H1 (cell line): ENCODE measurements at regions not wholly inside any gene's neighbourhood (a gene's known extent, or its start where the extent isn't known, plus 50 kb on each side); places are given as distances from the start of the nearest gene placed in this dataset.

Experiments used
- CTCF ChIA-PET: fragments of 300-600 bp; sonication (Branson Sonifier 250); formaldehyde crosslinking; loops from one replicate; lab custom pipeline; 2021; ENCODE audit not compliant: partially characterized antibody; lab: Charles Lee
- POLR2A ChIA-PET: fragments of 300-600 bp; sonication (Branson Sonifier 250); formaldehyde crosslinking; loops from one replicate; lab custom pipeline; 2021; ENCODE audit warnings: inconsistent platforms; ENCODE audit not compliant: partially characterized antibody; lab: Charles Lee
- DNase-seq, 2 experiments: peaks; one replicate each; pipeline versions ENCODE4 v3.0.0 to v3.0.0-alpha.2; 2010 to 2022; ENCODE audit warnings: low spot score in 2 of 2, low read depth in 1 of 2, mixed read lengths in 1 of 2
- FAIRE-seq: peaks from 2 replicates; lab custom pipeline; 2011; peaks lifted over from hg19 to GRCh38; lab: Jason Lieb, UNC
- H2AFZ ChIP-seq: 2 replicates; pipeline ENCODE4 v1.8.1; 2012; ENCODE audit warnings: low read length, inconsistent platforms
- H2AK5ac ChIP-seq: 2 replicates; pipeline ENCODE4 v1.6.1; 2013; ENCODE audit warnings: low read depth, low read length
- H2BK120ac ChIP-seq: replicated peaks from 2 replicates; pipeline ENCODE3; 2013; ENCODE audit warnings: low read depth, low read length, inconsistent platforms
- H2BK12ac ChIP-seq: 2 replicates; pipeline ENCODE4 v1.6.1; 2013; ENCODE audit warnings: low read depth, low read length
- H2BK15ac ChIP-seq: 2 replicates; pipeline ENCODE4 v1.6.1; 2013; ENCODE audit warnings: low read length
- H2BK20ac ChIP-seq: 2 replicates; pipeline ENCODE4 v1.6.1; 2013; ENCODE audit warnings: low read length
- H2BK5ac ChIP-seq: 2 replicates; pipeline ENCODE4 v1.6.1; 2013; ENCODE audit warnings: low read depth, low read length
- H3K14ac ChIP-seq: 2 replicates; pipeline ENCODE4 v1.6.1; 2013; ENCODE audit warnings: inconsistent platforms; ENCODE audit not compliant: insufficient read length
- H3K18ac ChIP-seq: 2 replicates; pipeline ENCODE4 v1.6.1; 2013; ENCODE audit warnings: low read length; ENCODE audit errors: extremely low read depth
- H3K23ac ChIP-seq: 2 replicates; pipeline ENCODE4 v1.6.1; 2013; ENCODE audit warnings: inconsistent platforms; ENCODE audit not compliant: insufficient read length
- H3K23me2 ChIP-seq: 2 replicates; pipeline ENCODE4 v1.6.1; 2013; ENCODE audit warnings: low read depth, low read length
- H3K27ac ChIP-seq: 2 replicates; pipeline ENCODE4 v1.6.1; 2011; ENCODE audit warnings: low read depth, low read length, inconsistent platforms
- H3K27me3 ChIP-seq, 4 experiments: replicated peaks in 1 of 4; 1 replicate in 1 of 4; 2 replicates in 3 of 4; pipeline versions ENCODE4 v1.6.1 to v1.8.1; 2011 to 2013; ENCODE audit warnings: low read length in 3 of 4, mild to moderate bottlenecking in 3 of 4, inconsistent platforms in 2 of 4, mixed read lengths in 2 of 4, moderate library complexity in 1 of 4; ENCODE audit not compliant: control insufficient read depth in 3 of 4, insufficient read depth in 3 of 4; ENCODE audit errors: extremely low read depth in 1 of 4
- H3K36me3 ChIP-seq, 4 experiments: 2 replicates each; pipeline versions ENCODE4 v1.6.1 to v1.8.1; 2011 to 2013; ENCODE audit warnings: mild to moderate bottlenecking in 4 of 4, low read length in 3 of 4, moderate library complexity in 2 of 4, control low read depth in 1 of 4, inconsistent platforms in 1 of 4; ENCODE audit not compliant: insufficient read depth in 4 of 4, control insufficient read depth in 2 of 4
- H3K4ac ChIP-seq: replicated peaks from 2 replicates; pipeline ENCODE3; 2013; ENCODE audit warnings: low read length, low read depth, mixed read lengths, inconsistent platforms; ENCODE audit not compliant: insufficient read length
- H3K4me1 ChIP-seq, 4 experiments: replicated peaks in 1 of 4; 1 replicate in 1 of 4; 2 replicates in 3 of 4; pipeline versions ENCODE4 v1.6.1 to v1.8.1; 2011 to 2013; ENCODE audit warnings: low read length in 3 of 4, inconsistent platforms in 2 of 4, mixed read lengths in 1 of 4; ENCODE audit not compliant: insufficient read depth in 4 of 4, control insufficient read depth in 3 of 4
- H3K4me2 ChIP-seq, 2 experiments: 2 replicates each; pipeline versions ENCODE4 v1.6.1 to v1.8.1; 2011 to 2013; ENCODE audit warnings: low read depth in 2 of 2, low read length in 2 of 2, control low read depth in 1 of 2, inconsistent platforms in 1 of 2, mild to moderate bottlenecking in 1 of 2; ENCODE audit not compliant: insufficient read depth in 1 of 2
- H3K4me3 ChIP-seq, 4 experiments: fragments of 200-600, 300-600 bp in 1 of 4; sonication (generic), shearing (Covaris generic), sonication (Bioruptor Twin) in 1 of 4; 2 replicates each; pipeline versions ENCODE4 v1.5.1 to v1.8.1; 2011 to 2016; ENCODE audit warnings: low read length in 4 of 4, low read depth in 3 of 4, control low read depth in 2 of 4, inconsistent platforms in 2 of 4, mild to moderate bottlenecking in 2 of 4, mixed read lengths in 1 of 4, moderate library complexity in 1 of 4; ENCODE audit not compliant: insufficient read depth in 2 of 4; ENCODE audit errors: extremely low read depth in 1 of 4
- H3K56ac ChIP-seq: replicated peaks from 2 replicates; pipeline ENCODE3; 2013; ENCODE audit warnings: low read depth, mild to moderate bottlenecking, mixed read lengths, low read length, inconsistent platforms; ENCODE audit not compliant: insufficient read length
- H3K79me1 ChIP-seq: 2 replicates; pipeline ENCODE4 v1.6.1; 2013; ENCODE audit warnings: low read depth, low read length, control low read depth
- H3K79me2 ChIP-seq, 2 experiments: 2 replicates each; pipeline versions ENCODE4 v1.6.1 to v1.8.1; 2012 to 2013; ENCODE audit warnings: low read length in 2 of 2, mild to moderate bottlenecking in 2 of 2, inconsistent platforms in 1 of 2; ENCODE audit not compliant: insufficient read depth in 2 of 2, control insufficient read depth in 1 of 2
- H3K9ac ChIP-seq, 4 experiments: replicated peaks in 1 of 4; 1 replicate in 1 of 4; 2 replicates in 3 of 4; pipeline versions ENCODE4 v1.6.1 to v1.8.1; 2011 to 2013; ENCODE audit warnings: low read depth in 3 of 4, low read length in 3 of 4, control low read depth in 2 of 4, mild to moderate bottlenecking in 2 of 4, moderate library complexity in 2 of 4, inconsistent platforms in 1 of 4; ENCODE audit errors: extremely low read depth in 1 of 4
- H3K9me3 ChIP-seq, 2 experiments: 2 replicates each; pipeline versions ENCODE4 v1.6.1 to v1.8.1; 2012 to 2013; ENCODE audit warnings: mild to moderate bottlenecking in 2 of 2, moderate library complexity in 2 of 2, control low read depth in 1 of 2, inconsistent platforms in 1 of 2, low read depth in 1 of 2, low read length in 1 of 2, mixed read lengths in 1 of 2; ENCODE audit not compliant: insufficient read depth in 2 of 2
- H4K20me1 ChIP-seq, 2 experiments: replicated peaks in 1 of 2; 2 replicates each; pipeline versions ENCODE3 to v1.8.1; 2011 to 2013; ENCODE audit warnings: inconsistent platforms in 2 of 2, low read length in 2 of 2, mild to moderate bottlenecking in 1 of 2; ENCODE audit not compliant: insufficient read depth in 2 of 2, control insufficient read depth in 1 of 2
- H4K5ac ChIP-seq: 2 replicates; pipeline ENCODE4 v1.6.1; 2013; ENCODE audit warnings: low read length, low read depth, mixed read lengths, inconsistent platforms; ENCODE audit not compliant: insufficient read length
- H4K8ac ChIP-seq: 2 replicates; pipeline ENCODE4 v1.8.0; 2013; ENCODE audit warnings: mild to moderate bottlenecking, moderate library complexity, low read length, inconsistent platforms; ENCODE audit not compliant: insufficient read depth; ENCODE audit errors: extremely low read depth
- H4K91ac ChIP-seq: replicated peaks from 2 replicates; pipeline ENCODE3; 2013; ENCODE audit warnings: low read length, mixed read lengths, inconsistent platforms; ENCODE audit not compliant: insufficient read length
- CHD1 ChIP-seq: IDR thresholded peaks from 2 replicates; pipeline ENCODE4 v1.6.1; 2012; ENCODE audit warnings: low read depth, low read length, improper control_type of control experiment
- EGR1 ChIP-seq: IDR thresholded peaks from 2 replicates; pipeline ENCODE4 v1.6.1; 2011; ENCODE audit warnings: low read depth, low read length, borderline replicate concordance
- EP300 ChIP-seq, 2 experiments: IDR thresholded peaks; 1 replicate in 1 of 2; 2 replicates in 1 of 2; pipeline ENCODE4 v1.6.1; 2011 to 2012; ENCODE audit warnings: low read depth in 2 of 2, low read length in 2 of 2, mild to moderate bottlenecking in 2 of 2, borderline replicate concordance in 1 of 2, inconsistent platforms in 1 of 2, moderate library complexity in 1 of 2
- SAP30 ChIP-seq: fragments of 300-600 bp; sonication (generic); IDR thresholded peaks from 2 replicates; pipeline ENCODE4 v1.7.1; 2012; ENCODE audit warnings: low read length, moderate library complexity, mild to moderate bottlenecking, inconsistent platforms; ENCODE audit not compliant: insufficient read depth, insufficient replicate concordance
- WGBS, 2 experiments: shearing (Covaris generic) in 1 of 2; methylation state at CpG; one replicate each; pipeline versions ENCODE4 v1.1.6 to v1.1.7; 2013 to 2015; ENCODE audit warnings: low lambda C conversion rate in 2 of 2, mixed read lengths in 2 of 2, inconsistent platforms in 1 of 2, low coverage in 1 of 2, missing lambda C conversion rate in 1 of 2; ENCODE audit not compliant: insufficient replicate concordance in 2 of 2, insufficient coverage in 1 of 2, insufficient read length in 1 of 2; ENCODE audit errors: extremely low coverage in 1 of 2, missing lambda C conversion rate in 1 of 2; 5-methylcytosine and 5-hydroxymethylcytosine counted together

GRCh38 chr2:42974721-42975717 is 182.6 kb upstream of the HAAO start:
- POLR2A ChIA-PET = interaction anchor here (0.9 to 1.5 kb wide), 4 partner anchors 21 to 243 kb away, joined by 3 to 5 read pairs (median 4); no protein-coding TSS in a partner anchor
- TF ChIP-seq CHD1 (no peak), EP300 (IDR thresholded peaks at IDR 0.05; ENCODE audit: borderline replicate concordance in 1 of 2, low read depth in 2 of 2, low read length in 2 of 2) (0 out of 3 replicates have a peak, but pooled peaks of 1 of the 2 experiments have one; percentile 22), EGR1 (no peak), SAP30 (no peak)

More at GRCh38 chr2:42974721-42975717, 182.6 kb upstream of the HAAO start:
- Histone ChIP-seq H4K91ac (peak overlapping the region; percentile 90), H3K4me1 (peaks cover 0 to 7% (median 4%) of the 10 kb centered on the region in 4 experiments; a peak in 4 of 7 replicates), H3K27ac (no peak overlapping the region), H3K27me3 (no peaks in the 10 kb centered on the region; a peak in 1 of 7 replicates), H3K18ac (0 out of 2 replicates have a peak overlapping the region, but pooled peaks have one; percentile 55), H2BK15ac (0 out of 2 replicates have a peak overlapping the region, but pooled peaks have one; percentile 88), H3K14ac (no peak overlapping the region), H2AFZ (0 out of 2 replicates have a peak overlapping the region, but pooled peaks have one; percentile 70), H3K23me2 (no peaks in the 10 kb centered on the region), H2BK20ac (no peak overlapping the region), H3K9ac (no peak overlapping the region), H3K23ac (no peak overlapping the region), H2AK5ac (no peak overlapping the region), H3K4ac (no peak overlapping the region), H3K79me2 (no peaks in the 10 kb centered on the region), H3K56ac (no peak overlapping the region), H4K5ac (peak overlapping the region; percentile 64), H2BK12ac (peak overlapping the region; percentile 90; the same call in 1 of the 2 replicates), H3K4me3 (peak overlapping the region in 3 of 4 experiments; percentile 18 to 51 (median 34); a peak in 5 of 8 replicates), H4K20me1 (no peaks in the 10 kb centered on the region), H2BK5ac (peak overlapping the region; percentile 73; the same call in 1 of the 2 replicates), H3K79me1 (no peaks in the 10 kb centered on the region), H3K9me3 (peaks cover 0 to 3% of the 10 kb centered on the region in 2 experiments; a peak in 1 of 4 replicates), H3K36me3 (no peaks in the 10 kb centered on the region), H2BK120ac (no peak overlapping the region), H3K4me2 (peak overlapping the region; percentile 1 to 64; a peak in 3 of 4 replicates), H4K8ac (peak overlapping the region; percentile 81; the same call in 1 of the 2 replicates)
- DNase-seq (peak; percentile 56 to 96), FAIRE-seq (no peak)
- CTCF ChIA-PET = interaction anchor here (0.6 to 6.3 kb wide), 53 partner anchors 8 to 602 kb away, joined by 3 to 58 read pairs (median 4); no protein-coding TSS in a partner anchor
- WGBS, 2 experiments = 28% methylated on average over 38 of the region's 40 CpGs; no CpG with 5 or more reads in 1 of the 2 experiments
